HG03342 (cell line): ENCODE measurements at regions not wholly inside any gene's neighbourhood (a gene's known extent, or its start where the extent isn't known, plus 50 kb on each side); places are given as distances from the start of the nearest gene placed in this dataset.
"Not testable (repeated sequence)": the region's sequence is repeated elsewhere in the genome, so short reads cannot be mapped to it uniquely, and the experiment has no call there.

Source experiments
- ATAC-seq: cut with Tn5 transposase; IDR thresholded peaks from one replicate; pipeline ENCODE4 v1.9.1; 2021; ENCODE audit warnings: mild to moderate bottlenecking, moderate library complexity; ENCODE audit not compliant: unreplicated experiment

DNA sequence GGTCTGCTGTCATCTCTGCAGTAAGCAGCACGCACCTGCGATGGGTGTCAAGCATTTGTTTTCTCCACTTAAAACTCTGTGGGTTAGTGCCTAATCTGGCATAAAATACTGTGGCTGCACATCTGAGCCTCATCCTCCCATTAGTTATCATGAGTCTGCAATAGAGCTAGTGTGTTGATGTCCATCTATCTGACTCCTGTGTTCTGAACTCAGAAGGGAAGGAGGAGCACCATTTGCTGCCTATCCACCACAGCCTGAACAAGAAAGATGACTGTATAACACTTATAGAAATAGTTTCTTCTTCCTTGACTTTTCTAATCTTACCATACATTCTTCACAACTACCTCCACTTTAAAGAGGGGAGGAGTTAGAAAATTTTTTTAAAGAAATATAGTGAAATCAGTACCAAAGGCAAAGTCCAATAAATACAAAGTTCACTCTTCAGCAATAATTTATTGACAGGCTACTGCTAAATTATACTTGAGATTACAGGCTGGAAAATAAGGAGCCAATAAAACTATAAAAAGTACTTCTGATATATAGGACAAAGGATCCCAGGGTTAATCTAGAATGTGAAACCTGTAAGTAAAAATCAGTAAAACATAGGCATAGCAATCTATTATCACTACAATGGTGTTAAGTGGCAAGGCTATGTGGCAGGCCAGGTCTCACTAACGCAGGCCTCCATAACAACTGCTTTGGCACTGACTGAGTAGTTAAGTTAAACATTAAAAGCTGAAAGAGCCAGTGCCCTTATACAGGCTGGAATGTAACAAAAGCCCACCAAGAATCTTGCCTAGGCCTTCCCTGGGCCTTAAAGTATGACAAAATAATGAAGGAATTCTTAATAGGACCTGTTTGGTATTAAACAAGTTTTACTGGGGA is 70.2 kb downstream of the LGALS9C start:
- not testable (repeated sequence) for ATAC-seq

DNA sequence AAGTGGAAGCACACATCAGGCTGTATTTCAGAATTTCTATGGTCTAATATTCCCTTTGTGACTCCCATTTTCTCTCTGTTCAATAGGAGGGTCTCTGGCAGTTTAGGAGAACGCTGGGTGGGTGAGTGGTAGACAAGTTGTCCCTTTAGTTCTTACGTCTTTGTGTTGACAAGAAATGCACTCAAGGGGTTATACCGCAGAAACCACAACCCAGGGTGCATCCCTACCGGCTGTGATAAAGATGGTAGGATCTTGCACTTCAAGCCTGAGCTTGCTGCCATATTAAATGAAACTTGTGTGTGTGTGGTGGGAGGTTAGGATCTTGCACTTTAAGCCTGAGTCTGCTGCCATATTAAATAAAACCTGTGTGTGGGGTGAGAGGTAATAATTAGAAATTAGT is 80.5 kb downstream of the LGALS9C start:
- not testable (repeated sequence) for ATAC-seq

- peak; percentile 55 for ATAC-seq
Observed at GRCh38 chr17:18563381-18564098, 80.7 kb downstream of the TBC1D28 start.

- ATAC-seq = peak; percentile 24
Observed at GRCh38 chr17:18564099-18564448, 80.1 kb downstream of the TBC1D28 start.

- ATAC-seq = not testable (repeated sequence)
Observed at GRCh38 chr17:18568108-18568995, 75.8 kb downstream of the TBC1D28 start.

DNA sequence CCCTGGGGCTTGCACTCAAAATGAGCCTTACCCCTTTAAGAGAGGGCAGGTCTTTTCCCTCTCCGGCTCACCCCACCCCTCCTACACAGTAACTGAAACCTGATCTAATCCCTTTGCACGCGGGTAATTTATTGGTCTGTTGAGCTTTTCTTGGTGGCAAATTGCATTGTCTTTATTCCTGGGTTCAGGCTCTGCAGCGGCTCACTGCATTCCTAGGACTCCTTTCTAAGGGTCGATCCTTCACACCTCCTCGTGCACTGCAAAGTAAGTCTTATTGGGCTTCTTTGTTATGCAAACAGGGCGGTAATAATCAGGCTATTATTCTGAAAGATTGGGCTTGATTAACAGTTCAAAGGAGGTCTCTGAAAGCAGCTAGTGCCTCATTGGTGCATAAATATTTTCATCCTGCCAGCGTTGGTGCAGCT is 74.7 kb downstream of the TBC1D28 start:
- ATAC-seq = not testable (repeated sequence)

DNA sequence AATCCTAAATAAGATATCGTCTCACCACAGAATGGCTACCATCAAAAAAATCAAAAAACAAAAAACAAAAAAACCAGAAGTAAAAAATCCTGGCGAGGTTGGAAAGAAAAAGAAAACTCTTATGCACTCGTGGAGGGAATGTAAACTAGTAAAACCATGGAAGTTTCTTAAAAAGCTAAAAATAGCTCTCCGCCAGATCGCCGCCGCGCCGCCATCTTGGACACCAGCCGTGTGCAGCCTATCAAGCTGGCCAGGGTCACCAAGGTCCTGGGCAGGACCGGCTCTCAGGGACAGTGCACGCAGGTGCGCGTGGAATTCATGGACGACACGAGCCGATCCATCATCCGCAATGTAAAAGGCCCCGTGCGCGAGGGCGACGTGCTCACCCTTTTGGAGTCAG is 71.7 kb downstream of the TBC1D28 start:
- not testable (repeated sequence) for ATAC-seq

DNA sequence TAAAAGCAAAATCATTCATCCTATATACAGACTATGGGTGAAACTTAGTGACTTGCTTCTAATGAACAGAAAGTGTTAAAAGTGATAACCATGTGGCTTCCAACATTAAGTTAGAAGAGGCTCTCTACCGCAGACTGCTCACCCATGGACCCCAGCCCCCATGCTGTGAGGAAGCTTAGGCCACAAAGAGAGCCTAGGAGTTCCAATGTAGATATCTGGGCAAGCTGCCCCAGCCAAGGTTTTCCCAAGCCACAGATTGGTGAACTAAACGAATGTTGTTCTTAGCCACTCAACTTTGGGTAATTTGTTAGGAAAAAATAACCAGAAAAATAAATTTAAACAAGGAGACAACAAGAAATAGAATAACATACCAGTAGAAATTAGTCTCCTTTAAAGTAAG is 70.1 kb downstream of the TBC1D28 start:
- ATAC-seq = not testable (repeated sequence)
